Neural cell (in vitro differentiated cells): ENCODE measurements at regions not wholly inside any gene's neighbourhood (a gene's known extent, or its start where the extent isn't known, plus 50 kb on each side); places are given as distances from the start of the nearest gene placed in this dataset.

Experiments
- EP300 ChIP-seq: fragments of 450-650 bp; conservative IDR thresholded peaks from 2 replicates; pipeline ENCODE4 v1.6.1; 2014; ENCODE audit warnings: antibody characterized with exemption, mild to moderate bottlenecking, moderate library complexity; ENCODE audit not compliant: poor library complexity, severe bottlenecking
- EZH2 ChIP-seq: fragments of 200-600, 300-800 bp; shearing (Covaris generic), sonication (generic); IDR thresholded peaks from 2 replicates; pipeline ENCODE4 v1.6.1; 2014; ENCODE audit warnings: antibody characterized with exemption, low read length, borderline replicate concordance, mild to moderate bottlenecking; ENCODE audit not compliant: insufficient read depth, poor library complexity, severe bottlenecking
- POLR2AphosphoS5 ChIP-seq: IDR thresholded peaks from 2 replicates; pipeline ENCODE4 v1.6.1; 2012
- TF ChIP-seq, protein P1 (sequence below): fragments of 450-650 bp; IDR thresholded peaks from 2 replicates; pipeline ENCODE4 v1.5.1; 2014; ENCODE audit warnings: antibody characterized with exemption, mild to moderate bottlenecking, moderate library complexity; ENCODE audit not compliant: poor library complexity, severe bottlenecking
- TF ChIP-seq, protein P2 (sequence below): IDR thresholded peaks from 2 replicates; pipeline ENCODE4 v1.6.1; 2012; ENCODE audit warnings: borderline replicate concordance

DNA sequence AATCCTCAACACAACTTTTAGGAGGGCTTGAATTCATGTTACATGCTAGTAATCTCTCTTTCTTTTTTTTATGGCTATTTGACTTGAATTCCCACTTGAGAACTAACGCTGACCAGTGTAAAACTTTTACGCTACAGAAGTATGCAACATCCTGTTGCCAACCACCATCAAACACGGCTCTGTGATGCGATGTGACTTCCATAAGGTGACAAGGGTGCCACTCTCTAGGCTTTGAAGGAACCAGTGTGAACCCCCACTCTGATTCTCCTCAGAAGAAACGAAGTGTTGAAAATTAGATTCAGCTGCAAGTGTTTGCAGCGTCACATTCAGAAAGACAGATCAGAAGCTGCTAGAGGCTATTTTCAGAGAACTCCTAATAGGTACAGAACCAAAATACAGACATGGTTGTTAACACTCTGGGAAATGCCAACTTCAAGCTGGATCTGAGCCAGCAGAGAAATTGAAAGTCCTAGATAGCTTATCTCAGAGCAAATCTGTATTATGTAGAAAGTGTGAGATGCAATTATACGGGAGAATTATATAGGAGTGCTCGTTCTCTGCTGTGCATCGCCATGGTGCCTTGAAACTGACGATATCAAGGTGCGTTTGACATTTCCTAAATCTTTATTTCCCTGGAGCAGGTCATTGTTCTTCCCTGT lies 271.2 kb downstream of the LPIN1 start:
- TF ChIP-seq, protein P1, sequence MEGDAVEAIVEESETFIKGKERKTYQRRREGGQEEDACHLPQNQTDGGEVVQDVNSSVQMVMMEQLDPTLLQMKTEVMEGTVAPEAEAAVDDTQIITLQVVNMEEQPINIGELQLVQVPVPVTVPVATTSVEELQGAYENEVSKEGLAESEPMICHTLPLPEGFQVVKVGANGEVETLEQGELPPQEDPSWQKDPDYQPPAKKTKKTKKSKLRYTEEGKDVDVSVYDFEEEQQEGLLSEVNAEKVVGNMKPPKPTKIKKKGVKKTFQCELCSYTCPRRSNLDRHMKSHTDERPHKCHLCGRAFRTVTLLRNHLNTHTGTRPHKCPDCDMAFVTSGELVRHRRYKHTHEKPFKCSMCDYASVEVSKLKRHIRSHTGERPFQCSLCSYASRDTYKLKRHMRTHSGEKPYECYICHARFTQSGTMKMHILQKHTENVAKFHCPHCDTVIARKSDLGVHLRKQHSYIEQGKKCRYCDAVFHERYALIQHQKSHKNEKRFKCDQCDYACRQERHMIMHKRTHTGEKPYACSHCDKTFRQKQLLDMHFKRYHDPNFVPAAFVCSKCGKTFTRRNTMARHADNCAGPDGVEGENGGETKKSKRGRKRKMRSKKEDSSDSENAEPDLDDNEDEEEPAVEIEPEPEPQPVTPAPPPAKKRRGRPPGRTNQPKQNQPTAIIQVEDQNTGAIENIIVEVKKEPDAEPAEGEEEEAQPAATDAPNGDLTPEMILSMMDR: no peak
- no peak for TF ChIP-seq EZH2
- no peak for TF ChIP-seq EP300
- TF ChIP-seq, protein P2, sequence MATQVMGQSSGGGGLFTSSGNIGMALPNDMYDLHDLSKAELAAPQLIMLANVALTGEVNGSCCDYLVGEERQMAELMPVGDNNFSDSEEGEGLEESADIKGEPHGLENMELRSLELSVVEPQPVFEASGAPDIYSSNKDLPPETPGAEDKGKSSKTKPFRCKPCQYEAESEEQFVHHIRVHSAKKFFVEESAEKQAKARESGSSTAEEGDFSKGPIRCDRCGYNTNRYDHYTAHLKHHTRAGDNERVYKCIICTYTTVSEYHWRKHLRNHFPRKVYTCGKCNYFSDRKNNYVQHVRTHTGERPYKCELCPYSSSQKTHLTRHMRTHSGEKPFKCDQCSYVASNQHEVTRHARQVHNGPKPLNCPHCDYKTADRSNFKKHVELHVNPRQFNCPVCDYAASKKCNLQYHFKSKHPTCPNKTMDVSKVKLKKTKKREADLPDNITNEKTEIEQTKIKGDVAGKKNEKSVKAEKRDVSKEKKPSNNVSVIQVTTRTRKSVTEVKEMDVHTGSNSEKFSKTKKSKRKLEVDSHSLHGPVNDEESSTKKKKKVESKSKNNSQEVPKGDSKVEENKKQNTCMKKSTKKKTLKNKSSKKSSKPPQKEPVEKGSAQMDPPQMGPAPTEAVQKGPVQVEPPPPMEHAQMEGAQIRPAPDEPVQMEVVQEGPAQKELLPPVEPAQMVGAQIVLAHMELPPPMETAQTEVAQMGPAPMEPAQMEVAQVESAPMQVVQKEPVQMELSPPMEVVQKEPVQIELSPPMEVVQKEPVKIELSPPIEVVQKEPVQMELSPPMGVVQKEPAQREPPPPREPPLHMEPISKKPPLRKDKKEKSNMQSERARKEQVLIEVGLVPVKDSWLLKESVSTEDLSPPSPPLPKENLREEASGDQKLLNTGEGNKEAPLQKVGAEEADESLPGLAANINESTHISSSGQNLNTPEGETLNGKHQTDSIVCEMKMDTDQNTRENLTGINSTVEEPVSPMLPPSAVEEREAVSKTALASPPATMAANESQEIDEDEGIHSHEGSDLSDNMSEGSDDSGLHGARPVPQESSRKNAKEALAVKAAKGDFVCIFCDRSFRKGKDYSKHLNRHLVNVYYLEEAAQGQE: no peak
- no peak for TF ChIP-seq POLR2AphosphoS5
